WTC11 (cell line): ENCODE measurements at regions not wholly inside any gene's neighbourhood (a gene's known extent, or its start where the extent isn't known, plus 50 kb on each side); places are given as distances from the start of the nearest gene placed in this dataset.

ENCODE experiments used
- ATAC-seq: fragments of 200-7000 bp; cut with Tn5 transposase; 2 replicates; pipeline ENCODE4 v1.10.0; 2021; ENCODE audit warnings: mild to moderate bottlenecking, moderate library complexity
- CTCF ChIA-PET: fragments of 300-600 bp; sonication (Branson Sonifier 250); formaldehyde crosslinking; loops from one replicate; lab custom pipeline; 2021; ENCODE audit warnings: antibody characterized with exemption; lab: Charles Lee
- POLR2A ChIA-PET: fragments of 350-600 bp; sonication (Branson Sonifier 250); formaldehyde crosslinking; loops from one replicate; lab custom pipeline; 2021; ENCODE audit warnings: antibody characterized with exemption; lab: Charles Lee
- DNase-seq: peaks from one replicate; pipeline ENCODE4 v3.0.0; 2021; ENCODE audit warnings: low spot score
- H3K27ac Mint-ChIP-seq: 2 replicates; pipeline ENCODE4 v1.8.0; 2021; ENCODE audit warnings: mixed read lengths
- H3K27me3 Mint-ChIP-seq: 2 replicates; pipeline ENCODE4 v1.8.0; 2021; ENCODE audit warnings: low read depth, mild to moderate bottlenecking, moderate library complexity, mixed read lengths
- H3K36me3 Mint-ChIP-seq: 2 replicates; pipeline ENCODE4 v1.8.0; 2021; ENCODE audit warnings: mixed read lengths
- H3K4me1 Mint-ChIP-seq: 2 replicates; pipeline ENCODE4 v1.8.0; 2022; ENCODE audit warnings: mixed read lengths
- H3K4me3 Mint-ChIP-seq: 2 replicates; pipeline ENCODE4 v1.8.0; 2021; ENCODE audit warnings: mild to moderate bottlenecking, moderate library complexity, mixed read lengths
- H3K9me3 Mint-ChIP-seq: 2 replicates; pipeline ENCODE4 v1.8.0; 2021; ENCODE audit warnings: mixed read lengths
- ATF1 ChIP-seq: sonication (generic); formaldehyde crosslinking; IDR thresholded peaks from 2 replicates; pipeline ENCODE4 v1.8.1; 2023; ENCODE audit warnings: mild to moderate bottlenecking, moderate library complexity, missing genetic modification reagents
- CREB1 ChIP-seq: sonication (generic); formaldehyde crosslinking; IDR thresholded peaks from 2 replicates; pipeline ENCODE4 v1.8.0; 2023; ENCODE audit warnings: mild to moderate bottlenecking, missing genetic modification reagents
- CREM ChIP-seq: sonication (generic); formaldehyde crosslinking; IDR thresholded peaks from 2 replicates; pipeline ENCODE4 v1.8.1; 2022; ENCODE audit warnings: mild to moderate bottlenecking, missing genetic modification reagents, moderate library complexity
- E2F1 ChIP-seq: sonication (generic); formaldehyde crosslinking; IDR thresholded peaks from 2 replicates; pipeline ENCODE4 v1.8.0; 2022; ENCODE audit warnings: mild to moderate bottlenecking, missing genetic modification reagents
- FOXJ3 ChIP-seq: sonication (generic); formaldehyde crosslinking; IDR thresholded peaks from 2 replicates; pipeline ENCODE4 v1.9.0; 2021; ENCODE audit warnings: missing genetic modification reagents, mild to moderate bottlenecking, borderline replicate concordance
- GABPB1 ChIP-seq: sonication (generic); formaldehyde crosslinking; IDR thresholded peaks from 2 replicates; pipeline ENCODE4 v1.8.1; 2023; ENCODE audit warnings: mild to moderate bottlenecking, missing genetic modification reagents
- GTF2I ChIP-seq: fragments of 250-450 bp; sonication (Bioruptor Pico); conservative IDR thresholded peaks from 2 replicates; pipeline ENCODE4 v1.4.0; 2021; ENCODE audit warnings: mild to moderate bottlenecking
- IRF2 ChIP-seq: sonication (generic); formaldehyde crosslinking; IDR thresholded peaks from 2 replicates; pipeline ENCODE4 v1.8.0; 2022; ENCODE audit warnings: low read depth, missing genetic modification reagents, borderline replicate concordance
- NFATC4 ChIP-seq: fragments of 250-450 bp; sonication (Bioruptor Pico); IDR thresholded peaks from 2 replicates; pipeline ENCODE4 v1.9.0; 2021; ENCODE audit warnings: mild to moderate bottlenecking
- RELA ChIP-seq: sonication (generic); formaldehyde crosslinking; IDR thresholded peaks from 2 replicates; pipeline ENCODE4 v1.8.1; 2022; ENCODE audit warnings: missing genetic modification reagents, mild to moderate bottlenecking, borderline replicate concordance
- SOX15 ChIP-seq: fragments of 250-450 bp; sonication (Bioruptor Pico); IDR thresholded peaks from 2 replicates; pipeline ENCODE4 v1.9.0; 2021; ENCODE audit warnings: mild to moderate bottlenecking
- TEAD1 ChIP-seq: sonication (generic); formaldehyde crosslinking; IDR thresholded peaks from 2 replicates; pipeline ENCODE4 v1.8.0; 2022; ENCODE audit warnings: mild to moderate bottlenecking, missing genetic modification reagents
- ZNF121 ChIP-seq: sonication (generic); formaldehyde crosslinking; IDR thresholded peaks from 2 replicates; pipeline ENCODE4 v1.8.0; 2023; ENCODE audit warnings: missing genetic modification reagents
- ZNF219 ChIP-seq: sonication (generic); formaldehyde crosslinking; IDR thresholded peaks from 2 replicates; pipeline ENCODE4 v1.8.0; 2023; ENCODE audit warnings: missing genetic modification reagents, mild to moderate bottlenecking, borderline replicate concordance
- ZNF317 ChIP-seq: sonication (generic); formaldehyde crosslinking; IDR thresholded peaks from 2 replicates; pipeline ENCODE4 v1.8.1; 2023; ENCODE audit warnings: low read depth, mild to moderate bottlenecking, moderate library complexity, missing genetic modification reagents, borderline replicate concordance
- ZNF396 ChIP-seq: fragments of 250-450 bp; sonication (Bioruptor Pico); IDR thresholded peaks from 2 replicates; pipeline ENCODE4 v1.8.0; 2021; ENCODE audit warnings: mild to moderate bottlenecking, moderate library complexity, borderline replicate concordance
- ZNF416 ChIP-seq: fragments of 250-450 bp; sonication (Bioruptor Pico); IDR thresholded peaks from 2 replicates; pipeline ENCODE4 v1.9.0; 2021; ENCODE audit warnings: mild to moderate bottlenecking, inconsistent platforms
- ZSCAN18 ChIP-seq: fragments of 250-450 bp; sonication (Bioruptor Pico); IDR thresholded peaks from 2 replicates; pipeline ENCODE4 v2.1.2; 2022; ENCODE audit warnings: mild to moderate bottlenecking, moderate library complexity
- TF ChIP-seq, protein P1 (sequence below): sonication (generic); formaldehyde crosslinking; IDR thresholded peaks from 2 replicates; pipeline ENCODE4 v1.8.1; 2022; ENCODE audit warnings: mild to moderate bottlenecking, moderate library complexity, missing genetic modification reagents
- TF ChIP-seq, protein P2 (sequence below): sonication (generic); formaldehyde crosslinking; IDR thresholded peaks from 2 replicates; pipeline ENCODE4 v1.8.1; 2023; ENCODE audit warnings: mild to moderate bottlenecking, missing genetic modification reagents, moderate library complexity
- TF ChIP-seq, protein P3 (sequence below): sonication (generic); formaldehyde crosslinking; IDR thresholded peaks from 2 replicates; pipeline ENCODE4 v1.8.1; 2023; ENCODE audit warnings: mild to moderate bottlenecking, moderate library complexity, missing genetic modification reagents
- TF ChIP-seq, protein P4 (sequence below): sonication (generic); formaldehyde crosslinking; IDR thresholded peaks from 2 replicates; pipeline ENCODE4 v1.8.0; 2023; ENCODE audit warnings: missing genetic modification reagents, mild to moderate bottlenecking, borderline replicate concordance

DNA sequence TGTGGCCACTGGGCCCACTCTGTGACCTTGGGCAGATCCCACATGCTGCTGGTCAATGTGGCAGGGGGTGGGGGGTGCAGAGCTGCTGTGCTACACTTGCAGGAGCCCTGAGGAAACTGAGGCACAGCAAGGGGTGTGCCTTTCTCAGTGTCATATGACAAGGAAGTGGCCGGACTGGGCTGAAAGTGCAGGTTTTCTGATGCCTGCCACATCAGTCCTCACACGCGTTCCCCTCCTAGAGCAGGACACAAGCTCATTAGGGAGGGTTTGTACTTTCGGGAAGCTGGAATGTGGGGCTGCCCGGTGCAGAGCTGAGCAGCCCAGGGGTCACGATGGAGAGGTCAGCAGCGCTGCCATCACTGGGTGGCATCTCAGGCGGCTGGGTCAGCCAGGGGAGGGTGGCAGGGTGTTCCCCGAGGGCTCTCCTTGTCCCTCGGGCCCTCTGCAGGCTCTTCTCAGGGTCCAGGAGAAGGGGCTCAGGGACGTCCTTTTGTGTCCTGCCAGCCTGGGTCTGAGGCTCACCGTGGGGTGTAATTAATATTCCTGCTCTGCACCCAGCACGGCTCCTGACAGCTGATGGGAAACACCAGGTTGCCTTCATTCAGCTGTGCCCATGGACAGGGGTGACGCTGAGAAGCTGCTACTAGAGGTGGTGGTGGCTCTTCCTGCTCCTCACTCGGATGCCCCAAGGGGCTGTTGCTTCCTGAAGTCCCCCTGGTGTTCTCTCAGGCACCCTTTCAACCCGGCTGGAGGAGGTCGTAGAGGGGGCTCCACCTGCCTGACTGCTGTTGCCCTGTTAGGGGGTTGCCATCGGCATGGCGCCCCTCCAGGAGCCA is 62.1 kb upstream of the HDAC4 start:
- CTCF ChIA-PET = no interaction called here
- no peak for DNase-seq
- Mint-ChIP-seq H3K27ac (no peak overlapping the region), H3K36me3 (no peaks in the 10 kb centered on the region), H3K9me3 (no peaks in the 10 kb centered on the region), H3K27me3 (no peaks in the 10 kb centered on the region; the same call in 1 of the 2 replicates), H3K4me3 (no peak overlapping the region), H3K4me1 (no peaks in the 10 kb centered on the region)
- TF ChIP-seq SOX15 (CRISPR knock-in tag) = no peak
- no peak for TF ChIP-seq ZNF219 (CRISPR knock-in tag)
- no peak for TF ChIP-seq ZNF416
- TF ChIP-seq TEAD1 = no peak
- TF ChIP-seq E2F1 (CRISPR knock-in tag) = no peak
- TF ChIP-seq IRF2 (CRISPR knock-in tag) = no peak
- TF ChIP-seq RELA (CRISPR knock-in tag) = no peak
- no peak for TF ChIP-seq ZSCAN18 (CRISPR knock-in tag)
- no peak for TF ChIP-seq FOXJ3
- TF ChIP-seq, protein P1, sequence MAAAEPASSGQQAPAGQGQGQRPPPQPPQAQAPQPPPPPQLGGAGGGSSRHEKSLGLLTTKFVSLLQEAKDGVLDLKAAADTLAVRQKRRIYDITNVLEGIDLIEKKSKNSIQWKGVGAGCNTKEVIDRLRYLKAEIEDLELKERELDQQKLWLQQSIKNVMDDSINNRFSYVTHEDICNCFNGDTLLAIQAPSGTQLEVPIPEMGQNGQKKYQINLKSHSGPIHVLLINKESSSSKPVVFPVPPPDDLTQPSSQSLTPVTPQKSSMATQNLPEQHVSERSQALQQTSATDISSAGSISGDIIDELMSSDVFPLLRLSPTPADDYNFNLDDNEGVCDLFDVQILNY (CRISPR knock-in tag) = no peak
- TF ChIP-seq, protein P2, sequence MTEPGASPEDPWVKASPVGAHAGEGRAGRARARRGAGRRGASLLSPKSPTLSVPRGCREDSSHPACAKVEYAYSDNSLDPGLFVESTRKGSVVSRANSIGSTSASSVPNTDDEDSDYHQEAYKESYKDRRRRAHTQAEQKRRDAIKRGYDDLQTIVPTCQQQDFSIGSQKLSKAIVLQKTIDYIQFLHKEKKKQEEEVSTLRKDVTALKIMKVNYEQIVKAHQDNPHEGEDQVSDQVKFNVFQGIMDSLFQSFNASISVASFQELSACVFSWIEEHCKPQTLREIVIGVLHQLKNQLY (CRISPR knock-in tag) = no peak
- no peak for TF ChIP-seq GTF2I
- TF ChIP-seq NFATC4 (CRISPR knock-in tag) = no peak
- no peak for TF ChIP-seq ATF1 (CRISPR knock-in tag)
- TF ChIP-seq ZNF396 = no peak
- TF ChIP-seq, protein P3, sequence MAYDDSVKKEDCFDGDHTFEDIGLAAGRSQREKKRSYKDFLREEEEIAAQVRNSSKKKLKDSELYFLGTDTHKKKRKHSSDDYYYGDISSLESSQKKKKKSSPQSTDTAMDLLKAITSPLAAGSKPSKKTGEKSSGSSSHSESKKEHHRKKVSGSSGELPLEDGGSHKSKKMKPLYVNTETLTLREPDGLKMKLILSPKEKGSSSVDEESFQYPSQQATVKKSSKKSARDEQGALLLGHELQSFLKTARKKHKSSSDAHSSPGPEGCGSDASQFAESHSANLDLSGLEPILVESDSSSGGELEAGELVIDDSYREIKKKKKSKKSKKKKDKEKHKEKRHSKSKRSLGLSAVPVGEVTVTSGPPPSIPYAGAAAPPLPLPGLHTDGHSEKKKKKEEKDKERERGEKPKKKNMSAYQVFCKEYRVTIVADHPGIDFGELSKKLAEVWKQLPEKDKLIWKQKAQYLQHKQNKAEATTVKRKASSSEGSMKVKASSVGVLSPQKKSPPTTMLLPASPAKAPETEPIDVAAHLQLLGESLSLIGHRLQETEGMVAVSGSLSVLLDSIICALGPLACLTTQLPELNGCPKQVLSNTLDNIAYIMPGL = no peak
- TF ChIP-seq CREB1 (CRISPR knock-in tag) = no peak
- no peak for ATAC-seq
- POLR2A ChIA-PET = no interaction called here

- TF ChIP-seq, protein P4, sequence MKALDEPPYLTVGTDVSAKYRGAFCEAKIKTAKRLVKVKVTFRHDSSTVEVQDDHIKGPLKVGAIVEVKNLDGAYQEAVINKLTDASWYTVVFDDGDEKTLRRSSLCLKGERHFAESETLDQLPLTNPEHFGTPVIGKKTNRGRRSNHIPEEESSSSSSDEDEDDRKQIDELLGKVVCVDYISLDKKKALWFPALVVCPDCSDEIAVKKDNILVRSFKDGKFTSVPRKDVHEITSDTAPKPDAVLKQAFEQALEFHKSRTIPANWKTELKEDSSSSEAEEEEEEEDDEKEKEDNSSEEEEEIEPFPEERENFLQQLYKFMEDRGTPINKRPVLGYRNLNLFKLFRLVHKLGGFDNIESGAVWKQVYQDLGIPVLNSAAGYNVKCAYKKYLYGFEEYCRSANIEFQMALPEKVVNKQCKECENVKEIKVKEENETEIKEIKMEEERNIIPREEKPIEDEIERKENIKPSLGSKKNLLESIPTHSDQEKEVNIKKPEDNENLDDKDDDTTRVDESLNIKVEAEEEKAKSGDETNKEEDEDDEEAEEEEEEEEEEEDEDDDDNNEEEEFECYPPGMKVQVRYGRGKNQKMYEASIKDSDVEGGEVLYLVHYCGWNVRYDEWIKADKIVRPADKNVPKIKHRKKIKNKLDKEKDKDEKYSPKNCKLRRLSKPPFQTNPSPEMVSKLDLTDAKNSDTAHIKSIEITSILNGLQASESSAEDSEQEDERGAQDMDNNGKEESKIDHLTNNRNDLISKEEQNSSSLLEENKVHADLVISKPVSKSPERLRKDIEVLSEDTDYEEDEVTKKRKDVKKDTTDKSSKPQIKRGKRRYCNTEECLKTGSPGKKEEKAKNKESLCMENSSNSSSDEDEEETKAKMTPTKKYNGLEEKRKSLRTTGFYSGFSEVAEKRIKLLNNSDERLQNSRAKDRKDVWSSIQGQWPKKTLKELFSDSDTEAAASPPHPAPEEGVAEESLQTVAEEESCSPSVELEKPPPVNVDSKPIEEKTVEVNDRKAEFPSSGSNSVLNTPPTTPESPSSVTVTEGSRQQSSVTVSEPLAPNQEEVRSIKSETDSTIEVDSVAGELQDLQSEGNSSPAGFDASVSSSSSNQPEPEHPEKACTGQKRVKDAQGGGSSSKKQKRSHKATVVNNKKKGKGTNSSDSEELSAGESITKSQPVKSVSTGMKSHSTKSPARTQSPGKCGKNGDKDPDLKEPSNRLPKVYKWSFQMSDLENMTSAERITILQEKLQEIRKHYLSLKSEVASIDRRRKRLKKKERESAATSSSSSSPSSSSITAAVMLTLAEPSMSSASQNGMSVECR = no peak
- TF ChIP-seq ZNF121 (CRISPR knock-in tag) (no peak), GABPB1 (CRISPR knock-in tag) (no peak), CREM (CRISPR knock-in tag) (no peak), IRF2 (CRISPR knock-in tag) (no peak), ZNF317 (no peak)
- TF ChIP-seq, protein P2 (CRISPR knock-in tag) = no peak
- TF ChIP-seq, all 79 proteins: peak for 0
- H3K4me3 Mint-ChIP-seq = no peak overlapping the region
- POLR2A ChIA-PET = no interaction called here
- H3K4me1 Mint-ChIP-seq = no peaks in the 10 kb centered on the region
- no peaks in the 10 kb centered on the region for H3K36me3 Mint-ChIP-seq
- CTCF ChIA-PET = no interaction called here
- no peaks in the 10 kb centered on the region for H3K9me3 Mint-ChIP-seq
- no peak overlapping the region for H3K27ac Mint-ChIP-seq
- DNase-seq (no peak), ATAC-seq (no peak)
- no peaks in the 10 kb centered on the region; the same call in 1 of the 2 replicates for H3K27me3 Mint-ChIP-seq
Measured at GRCh38 chr2:239462191-239462515, 61.3 kb upstream of the HDAC4 start.
